ENCODE measurements at regions not wholly inside any gene's neighbourhood (a gene's known extent, or its start where the extent isn't known, plus 50 kb on each side); places are given as distances from the start of the nearest gene placed in this dataset.

DNA sequence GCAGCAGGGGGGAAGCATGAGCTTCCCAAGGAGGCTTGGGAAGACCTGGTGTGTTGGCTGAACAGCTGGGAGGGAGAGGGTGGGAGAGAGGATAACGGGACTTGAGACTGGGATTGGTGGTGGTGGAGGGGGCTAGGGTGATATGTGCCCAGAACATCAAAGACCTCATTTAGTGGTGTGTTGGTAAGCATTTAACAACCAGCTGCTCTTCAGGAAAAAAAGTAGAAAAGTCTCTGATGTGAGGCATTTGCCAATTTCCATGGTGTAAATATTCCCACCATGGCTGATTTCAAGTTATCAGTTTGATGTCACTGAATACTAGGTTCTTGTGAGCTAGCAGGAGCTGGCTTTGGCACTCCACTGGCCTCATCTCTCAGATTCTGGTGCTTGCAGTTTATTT is 170.8 kb downstream of the MACROH2A1 start:
- Histone ChIP-seq H3K36me3 (ENCODE audit: control insufficient read depth, insufficient read depth, low read length) (no peaks in the 10 kb centered on the region), H3K4me3 (ENCODE audit: low read length) (no peak overlapping the region), H3K27me3 (ENCODE audit: control insufficient read depth, insufficient read depth, low read length) (no peaks in the 10 kb centered on the region), H3K27ac (ENCODE audit: low read length) (no peak overlapping the region), H3K9me3 (ENCODE audit: control insufficient read depth, insufficient read depth, low read length) (no peaks in the 10 kb centered on the region), H3K4me1 (ENCODE audit: control insufficient read depth, insufficient read depth, low read length) (no peaks in the 10 kb centered on the region)
- no peak for DNase-seq
- intact Hi-C loops (cut with micrococcal nuclease), result no loop called here
- no peak overlapping the region for H3K27ac Mint-ChIP-seq
- no peaks in the 10 kb centered on the region for H3K36me3 Mint-ChIP-seq
- H3K4me3 Mint-ChIP-seq, result no peak overlapping the region
- WGBS (ENCODE audit: insufficient coverage), result 80% methylated on average over 1 of the region's 1 CpG
- H3K27me3 Mint-ChIP-seq (ENCODE audit: low read depth in 2 of 2), result peaks cover 0 to 3% of the 10 kb centered on the region in 2 donors
- H3K4me1 Mint-ChIP-seq, result no peaks in the 10 kb centered on the region
- no peaks in the 10 kb centered on the region for H3K9me3 Mint-ChIP-seq
- TF ChIP-seq, protein P1, sequence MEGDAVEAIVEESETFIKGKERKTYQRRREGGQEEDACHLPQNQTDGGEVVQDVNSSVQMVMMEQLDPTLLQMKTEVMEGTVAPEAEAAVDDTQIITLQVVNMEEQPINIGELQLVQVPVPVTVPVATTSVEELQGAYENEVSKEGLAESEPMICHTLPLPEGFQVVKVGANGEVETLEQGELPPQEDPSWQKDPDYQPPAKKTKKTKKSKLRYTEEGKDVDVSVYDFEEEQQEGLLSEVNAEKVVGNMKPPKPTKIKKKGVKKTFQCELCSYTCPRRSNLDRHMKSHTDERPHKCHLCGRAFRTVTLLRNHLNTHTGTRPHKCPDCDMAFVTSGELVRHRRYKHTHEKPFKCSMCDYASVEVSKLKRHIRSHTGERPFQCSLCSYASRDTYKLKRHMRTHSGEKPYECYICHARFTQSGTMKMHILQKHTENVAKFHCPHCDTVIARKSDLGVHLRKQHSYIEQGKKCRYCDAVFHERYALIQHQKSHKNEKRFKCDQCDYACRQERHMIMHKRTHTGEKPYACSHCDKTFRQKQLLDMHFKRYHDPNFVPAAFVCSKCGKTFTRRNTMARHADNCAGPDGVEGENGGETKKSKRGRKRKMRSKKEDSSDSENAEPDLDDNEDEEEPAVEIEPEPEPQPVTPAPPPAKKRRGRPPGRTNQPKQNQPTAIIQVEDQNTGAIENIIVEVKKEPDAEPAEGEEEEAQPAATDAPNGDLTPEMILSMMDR (IDR thresholded peaks at IDR 0.05), result no peak
- no peak for ATAC-seq

DNA sequence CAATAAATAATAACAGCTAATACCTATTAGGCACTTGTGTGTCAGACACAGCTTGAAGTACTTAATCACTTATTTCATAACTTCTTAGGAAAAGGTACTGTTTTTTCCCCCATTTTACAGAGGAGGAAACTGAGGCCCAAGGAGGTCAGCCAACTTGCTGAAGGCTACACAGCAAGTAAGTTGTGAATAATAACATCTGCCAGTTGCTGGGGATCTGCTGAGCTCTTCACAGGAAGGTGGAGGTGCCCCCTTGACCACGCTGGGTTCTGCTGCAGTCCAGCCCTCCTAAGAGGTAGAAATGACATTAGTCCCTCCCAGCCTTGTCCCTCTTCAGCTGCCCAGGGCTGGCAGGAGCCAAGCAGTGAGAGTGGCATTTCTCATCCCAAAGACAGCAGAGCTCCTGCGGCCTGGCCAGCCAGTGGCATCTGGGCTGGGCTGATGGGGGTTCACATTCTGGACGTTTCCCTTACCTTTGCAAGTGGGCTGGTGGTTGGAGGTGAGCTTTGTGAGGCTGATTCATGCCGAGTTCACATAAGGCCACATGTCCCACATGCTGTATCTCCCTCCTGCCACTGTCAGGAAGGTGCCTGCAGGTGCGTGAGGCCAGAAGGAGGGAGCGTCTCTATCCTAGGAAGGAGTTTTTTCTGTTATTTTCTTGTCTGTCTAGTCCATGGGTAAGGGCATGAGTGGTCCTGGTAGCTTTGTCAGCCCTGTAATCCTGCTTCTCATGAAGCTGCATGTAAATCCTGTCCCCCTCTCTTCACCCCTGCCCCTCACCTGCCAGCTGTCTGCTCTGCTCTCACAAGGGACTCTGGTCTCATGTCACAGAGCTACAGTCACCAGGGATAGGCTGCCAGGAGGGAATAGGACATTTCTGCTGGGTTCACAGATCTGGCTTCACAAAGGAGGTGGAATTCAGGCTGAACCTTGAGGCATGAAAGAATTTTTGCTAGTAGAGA is 171.7 kb downstream of the MACROH2A1 start:
- TF ChIP-seq, protein P1 (IDR thresholded peaks at IDR 0.05), result no peak
- Histone ChIP-seq H3K4me1 (ENCODE audit: control insufficient read depth, insufficient read depth, low read length) (no peaks in the 10 kb centered on the region), H3K27me3 (ENCODE audit: control insufficient read depth, insufficient read depth, low read length) (no peaks in the 10 kb centered on the region), H3K27ac (ENCODE audit: low read length) (no peak overlapping the region), H3K4me3 (ENCODE audit: low read length) (no peak overlapping the region), H3K36me3 (ENCODE audit: control insufficient read depth, insufficient read depth, low read length) (no peaks in the 10 kb centered on the region), H3K9me3 (ENCODE audit: control insufficient read depth, insufficient read depth, low read length) (no peaks in the 10 kb centered on the region)
- Mint-ChIP-seq H3K27ac (no peak overlapping the region), H3K36me3 (no peaks in the 10 kb centered on the region), H3K27me3 (ENCODE audit: low read depth in 2 of 2) (peaks cover 0 to 3% of the 10 kb centered on the region in 2 donors), H3K4me3 (no peak overlapping the region), H3K4me1 (no peaks in the 10 kb centered on the region), H3K9me3 (no peaks in the 10 kb centered on the region)
- DNase-seq (no peak), ATAC-seq (no peak)
- WGBS (ENCODE audit: insufficient coverage), result 77% methylated on average over 6 of the region's 6 CpGs
- intact Hi-C loops (cut with micrococcal nuclease), result no loop called here

DNA sequence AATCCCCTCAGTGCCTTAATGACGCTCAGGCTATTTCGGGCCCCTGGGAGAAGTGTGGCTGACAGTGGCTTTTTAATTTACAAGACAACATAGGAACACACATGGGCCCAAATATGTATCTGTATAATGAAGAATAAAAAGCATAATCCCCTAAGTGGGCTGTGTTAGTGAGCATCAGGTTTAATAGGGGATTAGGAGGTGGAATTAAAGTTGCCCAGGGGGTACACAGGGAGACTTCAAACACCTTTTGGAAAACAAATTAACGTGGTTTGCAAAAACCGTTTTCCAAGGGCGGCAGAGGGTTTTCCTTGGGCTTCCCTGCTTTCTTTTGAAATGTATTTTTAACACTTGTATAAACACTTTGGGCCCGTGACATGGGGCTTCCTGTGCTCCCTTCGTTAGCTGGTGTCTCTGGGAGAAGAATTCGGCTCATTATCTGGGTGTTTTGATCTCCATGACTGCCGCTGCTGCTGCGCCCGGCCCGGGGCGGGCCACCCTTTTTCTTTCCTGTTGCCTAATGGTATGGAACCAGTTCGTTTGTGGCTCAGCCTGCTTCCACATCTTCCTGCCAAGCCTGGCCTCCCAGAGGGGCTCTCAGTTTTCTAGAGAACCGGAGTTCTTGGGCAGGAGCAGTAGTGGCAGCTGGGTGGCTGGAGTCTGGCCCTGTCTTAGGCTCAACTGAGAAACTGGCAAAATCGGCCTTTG is 173.0 kb downstream of the MACROH2A1 start:
- no peak overlapping the region for H3K27ac Mint-ChIP-seq
- no peak for ATAC-seq
- H3K27ac ChIP-seq (ENCODE audit: low read length), result no peak overlapping the region
- no peaks in the 10 kb centered on the region for H3K36me3 Mint-ChIP-seq
- WGBS (ENCODE audit: insufficient coverage), result 45% methylated on average over 16 of the region's 16 CpGs
- H3K4me1 Mint-ChIP-seq, result no peaks in the 10 kb centered on the region
- H3K4me1 ChIP-seq (ENCODE audit: control insufficient read depth, insufficient read depth, low read length), result no peaks in the 10 kb centered on the region
- H3K27me3 Mint-ChIP-seq (ENCODE audit: low read depth in 2 of 2), result peaks cover 0 to 3% of the 10 kb centered on the region in 2 donors
- intact Hi-C loops (cut with micrococcal nuclease), result no loop called here
- H3K4me3 Mint-ChIP-seq, result no peak overlapping the region
- H3K9me3 ChIP-seq (ENCODE audit: control insufficient read depth, insufficient read depth, low read length), result no peaks in the 10 kb centered on the region
- no peaks in the 10 kb centered on the region for H3K27me3 ChIP-seq (ENCODE audit: control insufficient read depth, insufficient read depth, low read length)
- H3K4me3 ChIP-seq (ENCODE audit: low read length), result no peak overlapping the region
- H3K36me3 ChIP-seq (ENCODE audit: control insufficient read depth, insufficient read depth, low read length), result no peaks in the 10 kb centered on the region
- TF ChIP-seq, protein P1 (IDR thresholded peaks at IDR 0.05), result no peak
- no peak for DNase-seq
- no peaks in the 10 kb centered on the region for H3K9me3 Mint-ChIP-seq
